Natural killer cell (primary cell): ENCODE measurements at regions not wholly inside any gene's neighbourhood (a gene's known extent, or its start where the extent isn't known, plus 50 kb on each side); places are given as distances from the start of the nearest gene placed in this dataset.
"Not testable (repeated sequence)": the region's sequence is repeated elsewhere in the genome, so short reads cannot be mapped to it uniquely, and the experiment has no call there.

Experiments
- ATAC-seq, 3 donors: fragments of 150-1000 bp in 2 of 3; fragments of 200-7000 bp in 1 of 3; cut with Tn5 transposase; 1 replicate in 1 of 3; 2 replicates in 2 of 3; pipeline ENCODE4 v1.10.0; 2021; ENCODE audit warnings: mild to moderate bottlenecking in 2 of 3, moderate library complexity in 2 of 3
- DNase-seq, 2 donors: peaks; one replicate each; pipeline versions ENCODE4 v3.0.0 to v3.0.0-alpha.2; 2013 to 2021; ENCODE audit warnings: mixed read lengths in 1 of 2
- H3K27ac ChIP-seq: one replicate; pipeline ENCODE4 v1.5.1; 2013; ENCODE audit warnings: mild to moderate bottlenecking, low read length
- H3K27me3 ChIP-seq: one replicate; pipeline ENCODE4 v1.6.1; 2013; ENCODE audit warnings: low read length; ENCODE audit not compliant: control insufficient read depth, insufficient read depth
- H3K36me3 ChIP-seq: one replicate; pipeline ENCODE4 v1.6.1; 2013; ENCODE audit warnings: low read length; ENCODE audit not compliant: control insufficient read depth, insufficient read depth
- H3K4me1 ChIP-seq: one replicate; pipeline ENCODE4 v1.6.1; 2013; ENCODE audit warnings: low read length; ENCODE audit not compliant: control insufficient read depth, insufficient read depth
- H3K4me3 ChIP-seq: one replicate; pipeline ENCODE4 v1.5.1; 2013; ENCODE audit warnings: low read length
- H3K9me3 ChIP-seq: one replicate; pipeline ENCODE4 v1.6.1; 2013; ENCODE audit warnings: low read length; ENCODE audit not compliant: control insufficient read depth, insufficient read depth
- H3K27ac Mint-ChIP-seq, 2 donors: one replicate each; pipeline ENCODE4 v1.8.0; 2022; ENCODE audit warnings: mild to moderate bottlenecking in 2 of 2, mixed read lengths in 2 of 2, moderate library complexity in 1 of 2
- H3K27me3 Mint-ChIP-seq, 2 donors: one replicate each; pipeline ENCODE4 v1.8.0; 2022; ENCODE audit warnings: low read depth in 2 of 2, mixed read lengths in 2 of 2
- H3K36me3 Mint-ChIP-seq: one replicate; pipeline ENCODE4 v1.8.0; 2022; ENCODE audit warnings: mixed read lengths
- H3K4me1 Mint-ChIP-seq, 2 donors: one replicate each; pipeline ENCODE4 v1.8.0; 2022; ENCODE audit warnings: mixed read lengths in 2 of 2
- H3K4me3 Mint-ChIP-seq: one replicate; pipeline ENCODE4 v1.8.0; 2022; ENCODE audit warnings: mild to moderate bottlenecking, moderate library complexity, mixed read lengths
- H3K9me3 Mint-ChIP-seq, 2 donors: one replicate each; pipeline ENCODE4 v1.8.0; 2022; ENCODE audit warnings: mixed read lengths in 2 of 2
- CTCF ChIP-seq: fragments of 200-600 bp; IDR thresholded peaks from one replicate; pipeline ENCODE4 v1.8.0; 2022; ENCODE audit warnings: antibody characterized with exemption
- WGBS: methylation state at CpG from one replicate; pipeline ENCODE4 v1.1.7; 2013; ENCODE audit warnings: missing lambda C conversion rate; ENCODE audit not compliant: insufficient coverage; 5-methylcytosine and 5-hydroxymethylcytosine counted together
- intact Hi-C: fragments of 100-400 bp; cut with micrococcal nuclease; formaldehyde crosslinking; loops from one replicate; pipeline ENCODE4 v1.14.2; 2022

GRCh38 chr4:107423677-107424405 lies 296.2 kb downstream of the PAPSS1 start:
- intact Hi-C loops = no loop called here
- H3K36me3 Mint-ChIP-seq = no peaks in the 10 kb centered on the region
- no peak overlapping the region for H3K4me3 ChIP-seq
- no peaks in the 10 kb centered on the region for H3K4me1 Mint-ChIP-seq
- no peak overlapping the region for H3K27ac Mint-ChIP-seq
- no peak overlapping the region for H3K27ac ChIP-seq
- no peaks in the 10 kb centered on the region for H3K4me1 ChIP-seq
- no peak overlapping the region for H3K4me3 Mint-ChIP-seq
- H3K9me3 ChIP-seq = no peaks in the 10 kb centered on the region
- peaks cover 5 to 8% of the 10 kb centered on the region in 2 donors for H3K9me3 Mint-ChIP-seq
- no peaks in the 10 kb centered on the region for H3K27me3 Mint-ChIP-seq
- WGBS = 90% methylated on average over 2 of the region's 2 CpGs
- no peaks in the 10 kb centered on the region for H3K27me3 ChIP-seq
- ATAC-seq (no peak), DNase-seq (no peak)
- no peak for TF ChIP-seq CTCF
- no peaks in the 10 kb centered on the region for H3K36me3 ChIP-seq

- H3K4me1 ChIP-seq, H3K9me3 Mint-ChIP-seq, H3K4me3 Mint-ChIP-seq, H3K27ac ChIP-seq, H3K27me3 Mint-ChIP-seq, H3K36me3 Mint-ChIP-seq, H3K27me3 ChIP-seq, H3K9me3 ChIP-seq, intact Hi-C loops, H3K27ac Mint-ChIP-seq, H3K36me3 ChIP-seq, DNase-seq, H3K4me3 ChIP-seq, ATAC-seq, H3K4me1 Mint-ChIP-seq: not testable (repeated sequence)
- 71% methylated on average over 2 of the region's 2 CpGs for WGBS
These were observed 300.5 kb downstream of the PAPSS1 start for GRCh38 chr4:107419536-107419935.

GRCh38 chr4:107419052-107419451 lies 301.0 kb downstream of the PAPSS1 start:
- Mint-ChIP-seq H3K9me3 (peaks cover 2 to 5% of the 10 kb centered on the region in 2 donors), H3K4me3 (no peak overlapping the region), H3K27me3 (no peaks in the 10 kb centered on the region), H3K4me1 (no peaks in the 10 kb centered on the region), H3K36me3 (no peaks in the 10 kb centered on the region), H3K27ac (no peak overlapping the region)
- H3K4me3 ChIP-seq = no peak overlapping the region
- intact Hi-C loops = no loop called here
- WGBS = 93% methylated on average over 2 of the region's 2 CpGs
- no peaks in the 10 kb centered on the region for H3K9me3 ChIP-seq
- H3K36me3 ChIP-seq = no peaks in the 10 kb centered on the region
- H3K27me3 ChIP-seq = no peaks in the 10 kb centered on the region
- no peak overlapping the region for H3K27ac ChIP-seq
- no peaks in the 10 kb centered on the region for H3K4me1 ChIP-seq
- no peak for ATAC-seq
- DNase-seq = no peak
- no peak for TF ChIP-seq CTCF

GRCh38 chr4:107415490-107415889 lies 304.5 kb downstream of the PAPSS1 start:
- H3K9me3 ChIP-seq, H3K36me3 ChIP-seq, H3K27me3 Mint-ChIP-seq, DNase-seq, intact Hi-C loops, H3K4me3 Mint-ChIP-seq, H3K4me3 ChIP-seq, H3K36me3 Mint-ChIP-seq, H3K4me1 Mint-ChIP-seq, H3K4me1 ChIP-seq, H3K27ac ChIP-seq, H3K27ac Mint-ChIP-seq, ATAC-seq, H3K27me3 ChIP-seq: not testable (repeated sequence)
- WGBS = 100% methylated on average over 3 of the region's 5 CpGs
- peaks cover 8 to 11% of the 10 kb centered on the region in 2 donors for H3K9me3 Mint-ChIP-seq

- WGBS = 83% methylated on average over 7 of the region's 7 CpGs
- H3K27me3 Mint-ChIP-seq, H3K27me3 ChIP-seq, H3K36me3 Mint-ChIP-seq, H3K4me3 Mint-ChIP-seq, H3K4me1 Mint-ChIP-seq, H3K36me3 ChIP-seq, H3K27ac Mint-ChIP-seq, H3K4me3 ChIP-seq, H3K9me3 ChIP-seq, intact Hi-C loops, ATAC-seq, DNase-seq, H3K27ac ChIP-seq, H3K4me1 ChIP-seq: not testable (repeated sequence)
- peaks cover 6 to 14% of the 10 kb centered on the region in 2 donors for H3K9me3 Mint-ChIP-seq
These were observed 310.2 kb downstream of the PAPSS1 start for GRCh38 chr4:107409872-107410271.
